Glomerular endothelial cell (primary cell): ENCODE measurements at regions not wholly inside any gene's neighbourhood (a gene's known extent, or its start where the extent isn't known, plus 50 kb on each side); places are given as distances from the start of the nearest gene placed in this dataset.
"Not testable (repeated sequence)": the region's sequence is repeated elsewhere in the genome, so short reads cannot be mapped to it uniquely, and the experiment has no call there.

ENCODE experiments used
- DNase-seq: peaks from one replicate; pipeline ENCODE4 v3.0.0-alpha.2; 2011; ENCODE audit warnings: low read depth, low spot score; ENCODE audit errors: extremely low read depth

GRCh38 chr7:155226261-155227003 is 71.2 kb upstream of the INSIG1 start:
- DNase-seq: no peak

- DNase-seq: no peak
These were observed 70.5 kb upstream of the INSIG1 start for GRCh38 chr7:155227004-155227787.

GRCh38 chr7:155227788-155228458 is 69.8 kb upstream of the INSIG1 start:
- no peak for DNase-seq

- DNase-seq: no peak
These were observed 69.2 kb upstream of the INSIG1 start for GRCh38 chr7:155228459-155228845.

GRCh38 chr7:155228894-155229293 is 68.8 kb upstream of the INSIG1 start:
- DNase-seq: no peak

GRCh38 chr7:155229548-155230168 is 68.0 kb upstream of the INSIG1 start:
- no peak for DNase-seq

GRCh38 chr7:155230169-155230593 is 67.5 kb upstream of the INSIG1 start:
- DNase-seq: no peak

- no peak for DNase-seq
These were observed 66.4 kb upstream of the INSIG1 start for GRCh38 chr7:155231241-155231800.

- DNase-seq: no peak
These were observed 65.7 kb upstream of the INSIG1 start for GRCh38 chr7:155231941-155232340.

GRCh38 chr7:155232911-155233310 is 64.8 kb upstream of the INSIG1 start:
- DNase-seq: no peak

GRCh38 chr7:155233311-155234157 is 64.1 kb upstream of the INSIG1 start:
- no peak for DNase-seq

- no peak for DNase-seq
These were observed 63.6 kb upstream of the INSIG1 start for GRCh38 chr7:155234158-155234492.

- DNase-seq: no peak
These were observed 62.5 kb upstream of the INSIG1 start for GRCh38 chr7:155234950-155235789.

GRCh38 chr7:155236386-155236785 is 61.3 kb upstream of the INSIG1 start:
- DNase-seq: no peak

GRCh38 chr7:155237297-155237696 is 60.4 kb upstream of the INSIG1 start:
- DNase-seq: no peak

- DNase-seq: no peak
These were observed 59.9 kb upstream of the INSIG1 start for GRCh38 chr7:155237730-155238129.

GRCh38 chr7:155239431-155240087 is 58.1 kb upstream of the INSIG1 start:
- DNase-seq: not testable (repeated sequence)

- DNase-seq: no peak
These were observed 53.0 kb upstream of the INSIG1 start for GRCh38 chr7:155244675-155245074.
